Hypothalamus (tissue), 51 donors: ENCODE measurements at regions not wholly inside any gene's neighbourhood (a gene's known extent, or its start where the extent isn't known, plus 50 kb on each side); places are given as distances from the start of the nearest gene placed in this dataset.
A peak's percentile ranks its signal among the peaks of the same experiment; 100 is the strongest.

Experiments
- DNase-seq, 51 donors: peaks; one replicate each; lab custom pipeline; 2025; lab: John Stamatoyannopoulos, UW

GRCh38 chr9:13382595-13382994 lies 103.1 kb upstream of the MPDZ start:
- DNase-seq, result no peak

- no peak for DNase-seq
Observed at GRCh38 chr9:13380903-13381302, 101.4 kb upstream of the MPDZ start.

- DNase-seq, result no peak
Observed at GRCh38 chr9:13378154-13378553, 98.7 kb upstream of the MPDZ start.

GRCh38 chr9:13377171-13377925 lies 97.9 kb upstream of the MPDZ start:
- DNase-seq, result no peak

GRCh38 chr9:13372510-13372909 lies 93.0 kb upstream of the MPDZ start:
- no peak for DNase-seq

- DNase-seq, result no peak
Observed at GRCh38 chr9:13369431-13369830, 89.9 kb upstream of the MPDZ start.

GRCh38 chr9:13367784-13368183 lies 88.3 kb upstream of the MPDZ start:
- DNase-seq, result no peak

GRCh38 chr9:13364271-13365000 lies 84.9 kb upstream of the MPDZ start:
- DNase-seq, result no peak

GRCh38 chr9:13361076-13361475 lies 81.6 kb upstream of the MPDZ start:
- no peak for DNase-seq

GRCh38 chr9:13360188-13360587 lies 80.7 kb upstream of the MPDZ start:
- no peak for DNase-seq

GRCh38 chr9:13358128-13358527 lies 78.6 kb upstream of the MPDZ start:
- no peak for DNase-seq

GRCh38 chr9:13354733-13355132 lies 75.2 kb upstream of the MPDZ start:
- DNase-seq, result no peak

- DNase-seq, result no peak
Observed at GRCh38 chr9:13352451-13352979, 73.0 kb upstream of the MPDZ start.

GRCh38 chr9:13351778-13352386 lies 72.4 kb upstream of the MPDZ start:
- DNase-seq, result peak in 2 of 51 donors; percentile 2 to 54

GRCh38 chr9:13332571-13332970 lies 53.1 kb upstream of the MPDZ start:
- no peak for DNase-seq

GRCh38 chr9:13331320-13331719 lies 51.8 kb upstream of the MPDZ start:
- no peak for DNase-seq

- no peak for DNase-seq
Observed at GRCh38 chr9:13330396-13331004, 51.0 kb upstream of the MPDZ start.
